ENCODE measurements at regions not wholly inside any gene's neighbourhood (a gene's known extent, or its start where the extent isn't known, plus 50 kb on each side); places are given as distances from the start of the nearest gene placed in this dataset.
"Not testable (repeated sequence)": the region's sequence is repeated elsewhere in the genome, so short reads cannot be mapped to it uniquely, and the experiment has no call there.

- no peak for DNase-seq (ENCODE audit: low read depth in 2 of 2)
Measured at GRCh38 chr2:111667542-111668273, 216.3 kb downstream of the ANAPC1 start.

- DNase-seq (ENCODE audit: low read depth in 2 of 2) = no peak
Measured at GRCh38 chr2:111668274-111668616, 215.7 kb downstream of the ANAPC1 start.

- no peak for DNase-seq (ENCODE audit: low read depth in 2 of 2)
Measured at GRCh38 chr2:111668741-111669140, 215.3 kb downstream of the ANAPC1 start.

- no peak for DNase-seq (ENCODE audit: low read depth in 2 of 2)
Measured at GRCh38 chr2:111669928-111670695, 213.9 kb downstream of the ANAPC1 start.

- no peak for DNase-seq (ENCODE audit: low read depth in 2 of 2)
Measured at GRCh38 chr2:111670776-111671175, 213.2 kb downstream of the ANAPC1 start.

GRCh38 chr2:111671426-111672150 is 212.4 kb downstream of the ANAPC1 start:
- DNase-seq (ENCODE audit: low read depth in 2 of 2) = no peak

GRCh38 chr2:111672641-111673040 is 211.4 kb downstream of the ANAPC1 start:
- not testable (repeated sequence) for DNase-seq (ENCODE audit: low read depth in 2 of 2)

- no peak for DNase-seq (ENCODE audit: low read depth in 2 of 2)
Measured at GRCh38 chr2:111673526-111673925, 210.5 kb downstream of the ANAPC1 start.

GRCh38 chr2:111675419-111676194 is 208.4 kb downstream of the ANAPC1 start:
- no peak for DNase-seq (ENCODE audit: low read depth in 2 of 2)

- no peak for DNase-seq (ENCODE audit: low read depth in 2 of 2)
Measured at GRCh38 chr2:111676291-111676822, 207.6 kb downstream of the ANAPC1 start.

GRCh38 chr2:111678161-111678560 is 205.8 kb downstream of the ANAPC1 start:
- no peak for DNase-seq (ENCODE audit: low read depth in 2 of 2)

GRCh38 chr2:111678651-111679050 is 205.3 kb downstream of the ANAPC1 start:
- DNase-seq (ENCODE audit: low read depth in 2 of 2) = no peak

- no peak for DNase-seq (ENCODE audit: low read depth in 2 of 2)
Measured at GRCh38 chr2:111679202-111679601, 204.8 kb downstream of the ANAPC1 start.

- DNase-seq (ENCODE audit: low read depth in 2 of 2) = no peak
Measured at GRCh38 chr2:111684611-111685010, 199.4 kb downstream of the ANAPC1 start.

- no peak for DNase-seq (ENCODE audit: low read depth in 2 of 2)
Measured at GRCh38 chr2:111685342-111685741, 198.7 kb downstream of the ANAPC1 start.

- DNase-seq (ENCODE audit: low read depth in 2 of 2) = no peak
Measured at GRCh38 chr2:111686994-111687393, 197.0 kb downstream of the ANAPC1 start.

GRCh38 chr2:111687911-111688310 is 196.1 kb downstream of the ANAPC1 start:
- no peak for DNase-seq (ENCODE audit: low read depth in 2 of 2)

- no peak for DNase-seq (ENCODE audit: low read depth in 2 of 2)
Measured at GRCh38 chr2:111688482-111688881, 195.5 kb downstream of the ANAPC1 start.

- no peak for DNase-seq (ENCODE audit: low read depth in 2 of 2)
Measured at GRCh38 chr2:111689174-111689573, 194.8 kb downstream of the ANAPC1 start.

- DNase-seq (ENCODE audit: low read depth in 2 of 2) = no peak
Measured at GRCh38 chr2:111689941-111690340, 194.1 kb downstream of the ANAPC1 start.

- no peak for DNase-seq (ENCODE audit: low read depth in 2 of 2)
Measured at GRCh38 chr2:111691164-111691875, 192.7 kb downstream of the ANAPC1 start.

Data from stimulated activated CD4-positive, alpha-beta T cell treated with anti-CD3 and anti-CD28 coated beads, Interleukin-1b, Interleukin-23, amount 100 ng/mL, for 1 hour (primary cell).